ENCODE measurements at regions not wholly inside any gene's neighbourhood (a gene's known extent, or its start where the extent isn't known, plus 50 kb on each side); places are given as distances from the start of the nearest gene placed in this dataset.

GRCh38 chr1:5812295-5812694 is 179.9 kb downstream of the NPHP4 start:
- DNase-seq (ENCODE audit: low read depth, low spot score) = no peak

- no peak for DNase-seq (ENCODE audit: low read depth, low spot score)
Measured at GRCh38 chr1:5811419-5811818, 180.8 kb downstream of the NPHP4 start.

- DNase-seq (ENCODE audit: low read depth, low spot score) = no peak
Measured at GRCh38 chr1:5810553-5811270, 181.5 kb downstream of the NPHP4 start.

- DNase-seq (ENCODE audit: low read depth, low spot score) = no peak
Measured at GRCh38 chr1:5810131-5810530, 182.1 kb downstream of the NPHP4 start.

- no peak for DNase-seq (ENCODE audit: low read depth, low spot score)
Measured at GRCh38 chr1:5809207-5809788, 182.9 kb downstream of the NPHP4 start.

GRCh38 chr1:5803851-5804250 is 188.4 kb downstream of the NPHP4 start:
- no peak for DNase-seq (ENCODE audit: low read depth, low spot score)

GRCh38 chr1:5802606-5803005 is 189.6 kb downstream of the NPHP4 start:
- DNase-seq (ENCODE audit: low read depth, low spot score) = no peak

GRCh38 chr1:5798904-5799303 is 193.3 kb downstream of the NPHP4 start:
- DNase-seq (ENCODE audit: low read depth, low spot score) = no peak

- no peak for DNase-seq (ENCODE audit: low read depth, low spot score)
Measured at GRCh38 chr1:5798151-5798730, 194.0 kb downstream of the NPHP4 start.

GRCh38 chr1:5796028-5796427 is 196.2 kb downstream of the NPHP4 start:
- no peak for DNase-seq (ENCODE audit: low read depth, low spot score)

GRCh38 chr1:5794279-5794678 is 197.9 kb downstream of the NPHP4 start:
- no peak for DNase-seq (ENCODE audit: low read depth, low spot score)

GRCh38 chr1:5793516-5793915 is 198.7 kb downstream of the NPHP4 start:
- DNase-seq (ENCODE audit: low read depth, low spot score) = no peak

GRCh38 chr1:5781079-5781478 is 211.1 kb downstream of the NPHP4 start:
- no peak for DNase-seq (ENCODE audit: low read depth, low spot score)

GRCh38 chr1:5780324-5780716 is 211.9 kb downstream of the NPHP4 start:
- no peak for DNase-seq (ENCODE audit: low read depth, low spot score)

- no peak for DNase-seq (ENCODE audit: low read depth, low spot score)
Measured at GRCh38 chr1:5779608-5780323, 212.5 kb downstream of the NPHP4 start.

GRCh38 chr1:5776035-5776550 is 216.1 kb downstream of the NPHP4 start:
- no peak for DNase-seq (ENCODE audit: low read depth, low spot score)

- DNase-seq (ENCODE audit: low read depth, low spot score) = no peak
Measured at GRCh38 chr1:5774019-5774418, 218.2 kb downstream of the NPHP4 start.

- no peak for DNase-seq (ENCODE audit: low read depth, low spot score)
Measured at GRCh38 chr1:5771788-5772187, 220.4 kb downstream of the NPHP4 start.

GRCh38 chr1:5770981-5771765 is 221.1 kb downstream of the NPHP4 start:
- DNase-seq (ENCODE audit: low read depth, low spot score) = no peak

- DNase-seq (ENCODE audit: low read depth, low spot score) = no peak
Measured at GRCh38 chr1:5769760-5770159, 222.5 kb downstream of the NPHP4 start.

- no peak for DNase-seq (ENCODE audit: low read depth, low spot score)
Measured at GRCh38 chr1:5769146-5769545, 223.1 kb downstream of the NPHP4 start.

GRCh38 chr1:5768014-5768413 is 224.2 kb downstream of the NPHP4 start:
- no peak for DNase-seq (ENCODE audit: low read depth, low spot score)
